ENCODE measurements at regions not wholly inside any gene's neighbourhood (a gene's known extent, or its start where the extent isn't known, plus 50 kb on each side); places are given as distances from the start of the nearest gene placed in this dataset.
"Not testable (repeated sequence)": the region's sequence is repeated elsewhere in the genome, so short reads cannot be mapped to it uniquely, and the experiment has no call there.

- DNase-seq (ENCODE audit: extremely low read depth in 1 of 2, low read depth in 1 of 2) = no peak
Measured at GRCh38 chr18:59057493-59057795, 82.2 kb upstream of the SEC11C start.

GRCh38 chr18:59057969-59058368 lies 81.7 kb upstream of the SEC11C start:
- DNase-seq (ENCODE audit: extremely low read depth in 1 of 2, low read depth in 1 of 2) = no peak

- no peak for DNase-seq (ENCODE audit: extremely low read depth in 1 of 2, low read depth in 1 of 2)
Measured at GRCh38 chr18:59059140-59059539, 80.5 kb upstream of the SEC11C start.

- no peak for DNase-seq (ENCODE audit: extremely low read depth in 1 of 2, low read depth in 1 of 2)
Measured at GRCh38 chr18:59060551-59060950, 79.1 kb upstream of the SEC11C start.

- no peak for DNase-seq (ENCODE audit: extremely low read depth in 1 of 2, low read depth in 1 of 2)
Measured at GRCh38 chr18:59061914-59062642, 77.6 kb upstream of the SEC11C start.

- no peak for DNase-seq (ENCODE audit: extremely low read depth in 1 of 2, low read depth in 1 of 2)
Measured at GRCh38 chr18:59062643-59063006, 77.1 kb upstream of the SEC11C start.

- no peak for DNase-seq (ENCODE audit: extremely low read depth in 1 of 2, low read depth in 1 of 2)
Measured at GRCh38 chr18:59063300-59063906, 76.3 kb upstream of the SEC11C start.

GRCh38 chr18:59063912-59064311 lies 75.8 kb upstream of the SEC11C start:
- no peak for DNase-seq (ENCODE audit: extremely low read depth in 1 of 2, low read depth in 1 of 2)

GRCh38 chr18:59065684-59066083 lies 74.0 kb upstream of the SEC11C start:
- no peak for DNase-seq (ENCODE audit: extremely low read depth in 1 of 2, low read depth in 1 of 2)

- no peak for DNase-seq (ENCODE audit: extremely low read depth in 1 of 2, low read depth in 1 of 2)
Measured at GRCh38 chr18:59067873-59068272, 71.8 kb upstream of the SEC11C start.

- no peak for DNase-seq (ENCODE audit: extremely low read depth in 1 of 2, low read depth in 1 of 2)
Measured at GRCh38 chr18:59068276-59069071, 71.2 kb upstream of the SEC11C start.

GRCh38 chr18:59070181-59070912 lies 69.3 kb upstream of the SEC11C start:
- peak; percentile 54 to 64 for DNase-seq (ENCODE audit: extremely low read depth in 1 of 2, low read depth in 1 of 2)

GRCh38 chr18:59072727-59073421 lies 66.8 kb upstream of the SEC11C start:
- DNase-seq (ENCODE audit: extremely low read depth in 1 of 2, low read depth in 1 of 2) = no peak

- no peak for DNase-seq (ENCODE audit: extremely low read depth in 1 of 2, low read depth in 1 of 2)
Measured at GRCh38 chr18:59075923-59076322, 63.8 kb upstream of the SEC11C start.

GRCh38 chr18:59079264-59079663 lies 60.4 kb upstream of the SEC11C start:
- no peak for DNase-seq (ENCODE audit: extremely low read depth in 1 of 2, low read depth in 1 of 2)

- DNase-seq (ENCODE audit: extremely low read depth in 1 of 2, low read depth in 1 of 2) = not testable (repeated sequence)
Measured at GRCh38 chr18:59079687-59080501, 59.8 kb upstream of the SEC11C start.

- DNase-seq (ENCODE audit: extremely low read depth in 1 of 2, low read depth in 1 of 2) = no peak
Measured at GRCh38 chr18:59083136-59083818, 56.4 kb upstream of the SEC11C start.

- no peak for DNase-seq (ENCODE audit: extremely low read depth in 1 of 2, low read depth in 1 of 2)
Measured at GRCh38 chr18:59085126-59085794, 54.4 kb upstream of the SEC11C start.

GRCh38 chr18:59085797-59086196 lies 53.9 kb upstream of the SEC11C start:
- no peak for DNase-seq (ENCODE audit: extremely low read depth in 1 of 2, low read depth in 1 of 2)
